Activated CD4-positive, CD25-positive, alpha-beta regulatory T cell treated with anti-CD3 and anti-CD28 coated beads, Interleukin-2, amount 50 U/mL, for 16 hours (primary cell): ENCODE measurements at regions not wholly inside any gene's neighbourhood (a gene's known extent, or its start where the extent isn't known, plus 50 kb on each side); places are given as distances from the start of the nearest gene placed in this dataset.
"Not testable (repeated sequence)": the region's sequence is repeated elsewhere in the genome, so short reads cannot be mapped to it uniquely, and the experiment has no call there.

ENCODE experiments used
- DNase-seq: peaks from one replicate; pipeline ENCODE4 v3.0.0-alpha.2; 2020; ENCODE audit warnings: low read depth, low spot score

GRCh38 chr3:20836801-20837200 lies 650.8 kb upstream of the SGO1 start:
- DNase-seq, result no peak

GRCh38 chr3:20832963-20833362 lies 647.0 kb upstream of the SGO1 start:
- DNase-seq, result no peak

- DNase-seq, result no peak
These were observed 636.2 kb upstream of the SGO1 start for GRCh38 chr3:20822251-20822650.

- not testable (repeated sequence) for DNase-seq
These were observed 634.9 kb upstream of the SGO1 start for GRCh38 chr3:20820872-20821271.

GRCh38 chr3:20811631-20812030 lies 625.6 kb upstream of the SGO1 start:
- DNase-seq, result no peak

DNA sequence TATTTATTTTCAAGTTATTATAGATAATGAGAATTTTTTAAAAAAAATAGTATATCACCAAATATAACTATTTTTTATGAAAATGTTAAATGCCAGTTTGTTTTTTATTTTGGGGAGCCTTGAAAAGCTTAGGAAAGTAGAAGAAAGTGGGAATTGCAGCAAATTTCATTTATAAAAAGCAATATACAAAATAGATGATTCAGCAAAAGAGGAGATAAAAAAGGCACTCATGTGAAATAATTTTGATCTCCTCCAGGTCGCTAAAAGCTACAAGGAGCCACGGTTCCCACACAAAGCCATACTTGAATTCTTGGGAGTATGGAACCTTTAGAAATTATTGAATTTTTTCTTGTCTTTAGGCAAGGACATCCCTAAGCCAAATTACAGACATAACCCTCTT lies 625.0 kb upstream of the SGO1 start:
- DNase-seq, result no peak

GRCh38 chr3:20810555-20810954 lies 624.5 kb upstream of the SGO1 start:
- no peak for DNase-seq

DNA sequence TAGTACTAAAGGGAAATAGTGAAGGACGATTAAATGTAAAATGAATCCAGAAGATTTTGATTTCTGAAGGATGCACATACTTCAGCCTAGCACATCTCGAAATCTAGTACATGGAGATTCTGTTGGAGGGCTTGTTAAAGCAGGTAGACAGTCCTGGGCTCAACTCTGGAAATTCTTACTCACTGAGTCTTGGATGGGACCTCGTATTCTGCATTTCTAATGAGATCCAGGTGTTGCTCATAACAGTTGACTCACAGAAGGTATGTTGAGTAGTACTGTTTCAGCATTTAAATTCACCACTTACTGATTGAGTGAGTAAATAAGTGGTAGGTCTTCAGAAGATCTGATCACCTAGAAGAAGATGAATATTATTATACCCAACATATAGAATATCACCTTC lies 623.4 kb upstream of the SGO1 start:
- DNase-seq, result no peak

GRCh38 chr3:20808864-20809263 lies 622.9 kb upstream of the SGO1 start:
- DNase-seq, result no peak

- no peak for DNase-seq
These were observed 612.7 kb upstream of the SGO1 start for GRCh38 chr3:20798666-20799065.

- no peak for DNase-seq
These were observed 601.0 kb upstream of the SGO1 start for GRCh38 chr3:20787005-20787404.

- no peak for DNase-seq
These were observed 590.7 kb upstream of the SGO1 start for GRCh38 chr3:20776692-20777091.

- DNase-seq, result no peak
These were observed 590.3 kb upstream of the SGO1 start for GRCh38 chr3:20776286-20776685.

- no peak for DNase-seq
These were observed 587.4 kb upstream of the SGO1 start for GRCh38 chr3:20773320-20773984.

DNA sequence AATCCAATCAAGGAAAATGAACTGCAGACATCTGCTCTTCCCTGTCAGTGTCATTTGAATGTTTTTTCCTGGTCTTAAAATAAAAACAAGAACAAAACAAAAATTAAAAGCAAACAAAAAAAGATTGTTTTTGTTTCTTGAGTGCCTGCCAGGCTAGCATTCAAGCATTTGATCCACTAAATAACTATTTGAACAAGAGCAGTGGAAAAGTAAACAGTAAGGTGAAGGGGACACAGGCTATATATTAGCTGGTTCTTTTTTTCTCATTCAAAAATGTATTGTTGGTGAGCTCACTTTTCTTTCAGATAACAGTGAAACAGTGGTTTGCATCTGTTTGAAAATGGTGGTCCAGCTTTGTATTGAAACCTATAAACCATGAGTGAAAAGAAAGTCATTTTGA lies 586.9 kb upstream of the SGO1 start:
- no peak for DNase-seq

DNA sequence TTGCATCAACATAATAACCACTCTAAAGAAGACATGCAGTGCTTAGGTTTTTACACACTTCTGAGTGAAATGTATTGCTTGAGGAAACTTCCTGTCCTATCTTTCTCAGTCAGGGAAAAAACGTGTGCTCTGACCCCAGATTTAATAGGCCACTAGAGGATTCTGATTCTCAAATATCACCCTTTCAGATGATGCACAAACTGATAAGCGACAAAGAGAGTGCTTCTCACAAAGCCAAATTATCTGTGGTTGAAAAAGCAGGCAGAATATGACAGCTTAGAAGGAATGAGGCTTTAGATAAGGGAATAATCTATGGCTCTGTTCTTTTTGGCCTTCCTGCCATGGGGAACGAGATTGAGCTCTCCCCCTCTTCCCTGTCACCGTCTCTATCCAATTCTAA lies 583.4 kb upstream of the SGO1 start:
- no peak for DNase-seq

- DNase-seq, result no peak
These were observed 575.0 kb upstream of the SGO1 start for GRCh38 chr3:20760981-20761380.

GRCh38 chr3:20752416-20752815 lies 566.4 kb upstream of the SGO1 start:
- DNase-seq, result no peak

DNA sequence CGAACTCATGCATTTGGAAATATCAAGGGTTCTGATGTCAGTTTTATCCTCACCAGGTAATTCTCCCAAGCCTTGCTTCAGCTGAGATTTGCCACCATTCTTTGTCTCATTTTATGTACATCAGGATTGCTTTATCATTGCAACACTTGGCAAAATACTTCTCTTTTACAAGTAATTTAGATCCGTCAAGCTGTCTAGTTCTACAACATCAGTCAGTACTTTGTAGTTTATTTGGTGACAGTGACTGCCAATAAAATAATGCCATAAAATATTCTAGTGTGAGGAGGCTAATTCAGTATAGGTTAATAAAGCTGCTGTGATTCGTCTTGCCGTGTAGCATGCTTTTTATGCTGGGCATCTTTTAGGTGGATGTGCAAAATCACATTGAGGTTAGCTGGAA lies 565.3 kb upstream of the SGO1 start:
- no peak for DNase-seq

- no peak for DNase-seq
These were observed 561.7 kb upstream of the SGO1 start for GRCh38 chr3:20747741-20748140.

DNA sequence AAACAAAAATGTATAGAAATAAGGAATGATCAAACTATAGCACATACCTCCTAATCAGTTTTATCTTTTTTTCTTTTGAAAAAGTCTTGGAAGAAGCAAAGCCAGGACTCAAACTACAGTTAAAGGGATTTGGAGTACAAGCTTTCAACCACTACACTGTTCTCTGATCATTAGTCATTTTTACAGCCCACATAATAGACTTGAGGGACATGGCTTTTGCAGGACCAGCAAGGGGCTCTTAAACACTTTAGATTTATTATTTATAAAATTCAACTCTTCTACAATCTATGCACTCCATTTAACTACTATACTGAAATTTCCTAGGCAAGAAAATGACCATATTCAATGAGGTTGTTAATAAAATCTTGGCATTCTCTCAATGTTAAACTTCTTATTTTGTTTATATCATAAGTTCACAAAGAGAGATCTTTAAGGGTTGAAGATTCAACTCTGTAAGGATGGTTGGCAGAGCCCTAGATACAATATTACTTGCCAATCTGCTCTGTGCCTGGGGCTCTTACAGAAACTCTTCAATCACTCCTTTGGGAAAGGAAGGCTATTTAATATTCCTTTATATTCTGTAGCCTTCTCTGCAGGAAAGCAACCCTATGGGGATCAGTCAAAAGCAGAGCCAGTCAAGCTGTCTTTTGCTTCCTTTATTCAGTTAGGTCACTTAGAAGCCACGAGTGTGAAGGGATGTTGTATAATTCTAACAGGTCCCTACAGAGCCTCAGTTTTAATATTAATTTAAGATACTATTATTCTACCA lies 557.7 kb upstream of the SGO1 start:
- no peak for DNase-seq

DNA sequence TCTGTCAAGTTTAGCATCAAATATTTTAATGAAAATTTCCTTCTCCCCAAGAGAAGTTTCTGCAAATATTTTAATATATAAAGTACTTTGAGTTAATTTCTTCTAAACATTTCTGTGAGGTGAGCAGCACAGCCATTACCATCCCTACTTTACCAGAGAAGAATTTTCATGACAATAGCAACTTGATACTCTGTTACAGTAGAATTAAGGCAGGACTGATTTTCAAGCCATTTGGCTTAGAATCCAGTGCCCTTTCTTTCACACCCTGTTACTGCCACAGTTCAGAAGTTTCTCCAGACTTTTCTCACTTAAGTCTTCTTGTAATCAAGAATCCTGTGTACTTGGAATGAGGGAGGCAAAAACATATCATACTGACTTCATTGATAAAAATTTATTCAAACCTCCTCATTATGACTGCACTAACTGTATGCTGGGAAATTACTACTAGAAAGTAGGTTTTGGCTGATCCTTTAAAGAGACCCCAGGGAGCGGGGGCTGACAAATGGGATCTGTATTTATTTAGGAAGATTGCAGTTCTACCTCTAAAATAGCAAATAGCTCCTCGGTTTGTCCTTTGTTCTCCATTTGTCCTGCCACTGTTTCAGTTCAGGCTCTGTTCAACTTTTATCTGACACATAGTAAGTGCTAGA lies 557.0 kb upstream of the SGO1 start:
- DNase-seq, result no peak

- DNase-seq, result no peak
These were observed 555.4 kb upstream of the SGO1 start for GRCh38 chr3:20741381-20741780.
